ENCODE measurements at regions not wholly inside any gene's neighbourhood (a gene's known extent, or its start where the extent isn't known, plus 50 kb on each side); places are given as distances from the start of the nearest gene placed in this dataset.

- TF ChIP-seq CTCF (conservative IDR thresholded peaks at IDR 0.05; ENCODE audit: low read length) (no peak), EZH2phosphoT487 (IDR thresholded peaks at IDR 0.05; ENCODE audit: borderline replicate concordance, low read depth, low read length) (no peak)
Observed at GRCh38 chr16:86901483-86901882, 323.1 kb downstream of the FOXL1 start.

Measured in OCI-LY7 (cell line).